Activated T-helper 17 cell treated with anti-CD3 and anti-CD28 coated beads, Interleukin-2, amount 50 U/mL, for 72 hours (primary cell): ENCODE measurements at regions not wholly inside any gene's neighbourhood (a gene's known extent, or its start where the extent isn't known, plus 50 kb on each side); places are given as distances from the start of the nearest gene placed in this dataset.

ENCODE experiments used
- ATAC-seq: fragments of 150-1000 bp; cut with Tn5 transposase; replicated peaks from 2 replicates; pipeline ENCODE4 v1.10.0; 2021; ENCODE audit warnings: mild to moderate bottlenecking, moderate library complexity
- H3K27ac Mint-ChIP-seq: one replicate; pipeline ENCODE4 v1.8.0; 2022; ENCODE audit warnings: mixed read lengths
- H3K27me3 Mint-ChIP-seq: one replicate; pipeline ENCODE4 v1.8.0; 2022; ENCODE audit warnings: mixed read lengths
- H3K36me3 Mint-ChIP-seq: one replicate; pipeline ENCODE4 v1.8.0; 2022; ENCODE audit warnings: low read depth, mild to moderate bottlenecking, mixed read lengths
- H3K4me1 Mint-ChIP-seq: one replicate; pipeline ENCODE4 v1.8.0; 2022; ENCODE audit warnings: mixed read lengths
- H3K4me3 Mint-ChIP-seq: one replicate; pipeline ENCODE4 v1.8.0; 2022; ENCODE audit warnings: mild to moderate bottlenecking, mixed read lengths
- H3K9me3 Mint-ChIP-seq: one replicate; pipeline ENCODE4 v1.8.0; 2022; ENCODE audit warnings: mixed read lengths

DNA sequence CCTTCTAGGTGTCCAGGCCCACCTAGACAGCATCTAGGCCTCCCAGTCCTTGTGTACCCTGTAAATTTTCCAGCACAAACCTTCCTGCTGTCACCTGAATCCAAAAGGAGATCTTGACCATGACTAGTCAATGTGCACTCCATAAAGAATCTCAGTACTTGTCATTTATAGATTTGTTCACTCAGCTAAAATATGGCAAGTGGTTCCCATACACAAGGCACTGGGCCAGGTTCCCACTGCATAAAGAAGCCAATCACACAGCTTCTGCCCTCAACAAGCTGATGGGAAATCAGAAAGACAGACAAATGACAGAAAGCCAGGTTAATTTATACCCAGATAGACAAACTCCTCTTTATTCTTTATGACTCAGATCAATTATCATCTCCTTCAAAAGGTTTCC is 526.8 kb downstream of the CD83 start:
- H3K4me3 Mint-ChIP-seq = no peak overlapping the region
- H3K27ac Mint-ChIP-seq = no peak overlapping the region
- no peak for ATAC-seq
- no peaks in the 10 kb centered on the region for H3K36me3 Mint-ChIP-seq
- peaks cover 13% of the 10 kb centered on the region for H3K4me1 Mint-ChIP-seq
- no peaks in the 10 kb centered on the region for H3K9me3 Mint-ChIP-seq
- H3K27me3 Mint-ChIP-seq = no peaks in the 10 kb centered on the region

DNA sequence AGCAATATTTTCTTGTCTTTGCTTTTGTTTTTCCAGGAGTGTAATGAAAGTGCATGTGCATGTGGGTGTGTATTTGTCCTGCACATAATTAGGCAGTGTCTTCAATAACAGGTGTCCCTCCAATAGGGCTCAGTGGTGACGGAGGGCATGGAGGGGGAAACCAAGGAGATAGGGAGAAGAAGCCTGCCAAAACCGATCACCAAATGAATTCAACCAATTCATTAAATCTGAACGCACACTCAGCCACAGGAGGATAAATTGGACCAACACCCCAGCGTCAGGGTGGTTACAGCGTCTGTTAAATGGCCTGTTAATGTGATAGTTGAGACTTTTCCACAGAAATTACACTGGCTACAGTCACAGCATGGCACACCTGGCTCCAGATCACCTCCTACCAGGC is 527.6 kb downstream of the CD83 start:
- H3K27ac Mint-ChIP-seq = no peak overlapping the region
- H3K9me3 Mint-ChIP-seq = no peaks in the 10 kb centered on the region
- ATAC-seq = no peak
- H3K4me1 Mint-ChIP-seq = peaks cover 11% of the 10 kb centered on the region
- no peaks in the 10 kb centered on the region for H3K27me3 Mint-ChIP-seq
- H3K36me3 Mint-ChIP-seq = no peaks in the 10 kb centered on the region
- H3K4me3 Mint-ChIP-seq = no peak overlapping the region

DNA sequence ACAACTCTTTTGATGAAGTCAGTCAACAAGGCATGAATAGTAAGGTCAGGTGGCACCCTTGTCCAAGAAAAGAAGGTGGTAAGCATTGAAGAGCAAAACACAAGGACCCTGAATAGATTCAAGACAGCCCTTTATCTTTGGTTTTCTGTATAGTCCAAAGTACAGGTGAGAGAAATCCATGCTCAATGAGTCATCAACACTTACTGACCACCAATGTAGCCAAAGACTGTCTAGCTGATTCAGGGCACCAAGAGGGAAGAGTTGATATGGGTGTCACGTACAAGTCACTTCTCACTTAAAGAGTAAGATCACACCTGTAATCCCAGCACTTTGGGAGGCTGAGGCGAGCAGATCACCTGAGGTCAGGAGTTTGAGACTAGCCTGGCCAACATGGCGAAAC is 528.3 kb downstream of the CD83 start:
- H3K27me3 Mint-ChIP-seq = no peaks in the 10 kb centered on the region
- no peak for ATAC-seq
- no peak overlapping the region for H3K4me3 Mint-ChIP-seq
- peaks cover 5% of the 10 kb centered on the region for H3K4me1 Mint-ChIP-seq
- no peak overlapping the region for H3K27ac Mint-ChIP-seq
- no peaks in the 10 kb centered on the region for H3K36me3 Mint-ChIP-seq
- H3K9me3 Mint-ChIP-seq = no peaks in the 10 kb centered on the region

DNA sequence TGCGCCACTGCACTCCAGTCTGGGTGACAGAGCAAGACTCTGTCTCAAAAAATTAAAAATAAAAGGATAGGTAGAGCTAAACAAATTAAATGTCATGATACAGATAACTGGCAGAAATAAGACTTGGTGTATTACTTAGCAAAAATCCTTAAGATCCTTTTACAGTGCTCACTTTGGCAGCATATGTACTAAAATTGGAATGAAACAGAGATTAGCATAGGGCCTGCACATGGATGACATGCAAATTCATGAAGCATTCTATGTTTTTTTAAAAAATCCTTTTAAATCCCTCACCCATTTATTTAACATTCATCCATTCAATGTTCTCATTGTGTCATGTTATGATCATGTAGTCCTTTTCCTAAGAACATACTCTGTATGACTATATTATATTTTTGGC is 528.8 kb downstream of the CD83 start:
- Mint-ChIP-seq H3K4me3 (no peak overlapping the region), H3K27ac (no peak overlapping the region), H3K27me3 (no peaks in the 10 kb centered on the region), H3K36me3 (no peaks in the 10 kb centered on the region), H3K9me3 (no peaks in the 10 kb centered on the region), H3K4me1 (peaks cover 3% of the 10 kb centered on the region)
- ATAC-seq = no peak

DNA sequence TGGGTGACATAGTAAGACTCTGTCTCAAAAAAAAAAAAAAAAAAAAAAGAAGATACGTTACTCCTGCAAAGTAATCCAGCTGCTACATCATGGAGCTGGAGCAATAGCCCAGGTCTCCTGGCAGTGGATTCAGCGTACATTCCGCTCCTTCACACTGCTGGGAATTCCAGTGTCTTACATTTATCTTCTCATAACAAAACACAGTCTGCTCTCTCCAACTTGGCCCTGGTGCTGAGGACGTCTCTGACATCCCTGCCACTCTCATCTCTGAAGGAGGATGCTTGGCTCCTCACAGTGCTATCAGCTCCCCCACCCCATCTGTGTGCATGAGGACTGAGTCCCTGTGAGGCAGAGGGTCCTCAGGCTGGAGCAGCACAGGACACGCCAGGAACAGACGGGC is 529.8 kb downstream of the CD83 start:
- Mint-ChIP-seq H3K36me3 (no peaks in the 10 kb centered on the region), H3K4me3 (no peak overlapping the region), H3K9me3 (no peaks in the 10 kb centered on the region), H3K27ac (no peak overlapping the region), H3K4me1 (peaks cover 3% of the 10 kb centered on the region), H3K27me3 (no peaks in the 10 kb centered on the region)
- no peak for ATAC-seq

DNA sequence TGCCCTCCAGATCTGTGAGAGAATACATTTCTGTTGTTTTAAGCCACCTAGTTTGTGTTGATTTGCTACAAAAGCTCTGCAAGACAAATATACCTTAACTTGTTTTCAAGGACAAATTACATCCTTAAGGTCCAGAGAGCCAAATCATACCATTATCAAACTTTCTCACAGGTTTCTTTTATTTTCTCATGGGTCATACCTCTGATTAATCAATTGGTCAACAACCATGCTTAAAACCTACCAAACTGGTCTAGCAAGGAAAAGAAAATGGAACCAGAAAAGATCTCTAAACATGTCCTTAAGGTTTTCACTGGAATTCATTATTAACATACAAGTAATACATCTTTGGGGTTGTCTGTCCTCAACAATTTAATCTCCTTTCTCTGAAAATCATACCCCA is 535.0 kb downstream of the CD83 start:
- no peak for ATAC-seq
- H3K27ac Mint-ChIP-seq = no peak overlapping the region
- no peaks in the 10 kb centered on the region for H3K9me3 Mint-ChIP-seq
- H3K36me3 Mint-ChIP-seq = no peaks in the 10 kb centered on the region
- H3K27me3 Mint-ChIP-seq = no peaks in the 10 kb centered on the region
- no peak overlapping the region for H3K4me3 Mint-ChIP-seq
- H3K4me1 Mint-ChIP-seq = peaks cover 24% of the 10 kb centered on the region

DNA sequence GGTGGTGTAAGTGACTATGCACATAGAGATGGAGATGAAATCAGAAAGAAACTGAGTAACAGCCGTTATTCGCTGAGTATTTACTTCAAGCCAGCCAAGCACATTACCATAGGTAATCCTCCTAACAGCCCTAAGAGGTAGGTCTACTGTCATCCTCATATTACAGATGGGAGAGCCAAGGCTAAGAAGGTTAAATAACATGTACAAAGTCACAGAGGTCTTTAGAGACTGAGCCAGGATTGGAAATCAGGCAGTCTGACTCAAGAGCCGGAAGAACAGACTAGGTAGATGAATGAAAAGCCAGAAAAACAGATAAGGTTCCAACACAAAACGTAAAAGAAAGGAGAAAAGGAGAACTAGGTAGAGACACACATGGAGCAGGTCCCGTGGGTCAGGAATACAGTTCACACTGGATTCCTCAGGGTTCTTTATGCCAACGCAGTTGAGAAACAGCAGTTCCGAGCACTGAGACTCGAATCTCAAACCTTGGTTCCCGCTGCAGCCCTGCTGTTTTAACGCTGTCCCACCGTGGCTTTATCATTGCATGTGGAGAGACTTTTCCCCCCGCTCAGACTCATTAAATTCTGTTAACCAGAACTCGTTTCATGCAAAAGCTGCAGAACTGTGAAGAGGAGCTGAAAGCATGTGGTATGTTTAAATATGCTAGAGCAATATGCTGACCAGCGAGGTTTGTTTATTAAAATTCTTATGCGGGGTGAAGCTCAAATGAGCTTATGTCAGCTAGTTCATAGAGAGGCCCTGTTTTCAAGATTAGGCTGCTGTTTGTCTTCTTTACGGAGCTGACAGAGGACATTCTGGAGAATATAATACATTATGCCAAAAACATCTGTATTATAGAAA is 537.9 kb downstream of the CD83 start:
- peak; percentile 5 for ATAC-seq
- Mint-ChIP-seq H3K9me3 (no peaks in the 10 kb centered on the region), H3K4me1 (peaks cover 29% of the 10 kb centered on the region), H3K27me3 (no peaks in the 10 kb centered on the region), H3K36me3 (no peaks in the 10 kb centered on the region), H3K4me3 (peak overlapping the region; percentile 64), H3K27ac (peak overlapping the region; percentile 70)

DNA sequence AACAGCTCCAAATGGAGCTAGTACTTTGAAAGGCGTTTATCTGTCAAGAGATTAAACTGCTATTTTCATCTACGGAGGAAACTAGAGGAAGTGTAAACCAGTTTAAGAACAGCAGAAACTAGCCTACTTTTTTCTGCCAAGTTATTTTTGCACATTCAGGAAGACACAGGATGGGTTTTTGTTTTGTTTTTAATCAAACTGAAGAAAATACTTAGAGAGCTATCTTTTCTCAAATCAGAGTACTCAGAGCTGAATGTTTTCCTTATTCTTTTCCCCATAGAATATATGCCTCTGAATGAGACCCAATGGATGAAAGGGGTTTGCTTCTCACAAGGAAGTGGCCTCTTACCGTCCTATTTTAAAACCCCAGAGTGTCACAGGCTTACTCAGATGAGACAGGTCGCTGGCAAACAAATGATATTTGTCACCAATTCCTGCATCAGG is 538.5 kb downstream of the CD83 start:
- no peaks in the 10 kb centered on the region for H3K27me3 Mint-ChIP-seq
- H3K36me3 Mint-ChIP-seq = no peaks in the 10 kb centered on the region
- no peaks in the 10 kb centered on the region for H3K9me3 Mint-ChIP-seq
- H3K4me1 Mint-ChIP-seq = peaks cover 29% of the 10 kb centered on the region
- H3K4me3 Mint-ChIP-seq = peak overlapping the region; percentile 64
- peak overlapping the region; percentile 70 for H3K27ac Mint-ChIP-seq
- peak; percentile 77 for ATAC-seq

DNA sequence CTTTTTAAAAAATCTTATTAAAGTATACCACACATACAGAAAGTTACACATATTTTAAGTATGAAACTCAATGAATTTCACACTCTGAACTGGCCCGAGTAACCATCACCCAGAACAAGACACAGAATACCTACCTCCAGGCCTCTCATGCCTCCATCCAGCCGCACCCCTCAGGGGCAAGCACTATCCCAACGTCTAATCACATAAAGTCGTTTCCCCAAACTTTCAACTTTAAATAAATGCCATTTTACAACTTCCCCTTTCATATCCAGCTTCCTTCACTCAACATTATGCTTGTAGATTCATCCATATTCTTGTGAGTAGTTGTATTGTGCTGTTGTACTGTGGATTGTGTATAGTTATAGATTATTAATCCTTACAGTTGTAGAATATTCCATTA is 539.1 kb downstream of the CD83 start:
- H3K27ac Mint-ChIP-seq = peak overlapping the region; percentile 70
- no peaks in the 10 kb centered on the region for H3K9me3 Mint-ChIP-seq
- no peaks in the 10 kb centered on the region for H3K27me3 Mint-ChIP-seq
- no peak for ATAC-seq
- peak overlapping the region; percentile 64 for H3K4me3 Mint-ChIP-seq
- H3K4me1 Mint-ChIP-seq = peaks cover 29% of the 10 kb centered on the region
- no peaks in the 10 kb centered on the region for H3K36me3 Mint-ChIP-seq

DNA sequence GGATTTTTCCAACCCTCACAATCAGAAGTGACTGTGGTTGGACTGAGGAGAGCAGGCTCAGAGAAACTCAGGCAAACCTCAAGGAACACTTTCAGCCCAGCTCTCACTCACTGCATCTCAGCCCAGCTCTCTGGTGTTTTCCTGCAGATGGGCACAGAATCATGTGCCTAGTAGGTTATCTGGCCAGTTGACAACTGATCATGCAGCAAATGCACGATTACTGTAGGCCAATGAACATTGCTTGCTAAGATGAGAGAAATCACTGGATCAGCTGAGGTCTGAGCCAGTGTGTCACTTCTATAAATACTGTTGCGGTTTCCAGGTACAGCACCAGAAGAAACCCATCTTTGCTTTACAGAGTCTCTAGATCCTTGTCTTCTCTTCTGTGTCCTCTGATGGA is 540.5 kb downstream of the CD83 start:
- H3K36me3 Mint-ChIP-seq = no peaks in the 10 kb centered on the region
- H3K27ac Mint-ChIP-seq = no peak overlapping the region
- H3K9me3 Mint-ChIP-seq = no peaks in the 10 kb centered on the region
- H3K4me1 Mint-ChIP-seq = peaks cover 29% of the 10 kb centered on the region
- H3K27me3 Mint-ChIP-seq = no peaks in the 10 kb centered on the region
- H3K4me3 Mint-ChIP-seq = no peak overlapping the region
- ATAC-seq = no peak

DNA sequence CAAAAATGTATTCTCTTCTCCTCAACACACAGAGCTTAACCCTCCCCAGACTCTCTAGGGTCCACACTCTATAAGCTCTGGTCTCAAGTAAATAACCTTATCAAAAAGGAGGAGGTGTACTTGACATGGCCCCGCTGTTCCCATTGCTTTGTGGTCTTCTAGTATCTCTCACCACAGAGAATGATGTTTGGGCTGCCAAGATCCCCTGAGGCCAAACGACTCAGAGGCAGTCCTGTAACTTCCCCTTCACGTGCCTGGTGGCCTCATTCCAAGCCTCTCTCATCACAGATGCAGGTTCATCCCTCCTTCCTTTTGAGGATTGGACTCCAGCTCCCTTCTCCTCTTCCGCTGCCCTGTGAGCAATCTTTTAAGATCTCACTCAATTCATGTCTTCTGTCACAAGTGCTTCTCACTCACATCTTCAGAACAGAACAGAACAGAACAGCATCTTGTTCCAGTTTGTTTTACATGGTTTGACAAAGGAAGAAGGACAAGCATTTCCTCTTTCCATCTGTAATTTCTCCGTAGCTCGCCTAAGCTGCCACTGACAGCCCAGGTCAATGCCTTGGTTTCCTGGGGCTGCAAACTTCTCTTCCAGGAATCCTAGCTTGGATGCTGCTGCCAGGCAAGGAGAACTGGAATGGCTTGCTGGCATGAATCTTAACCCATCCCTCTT is 541.5 kb downstream of the CD83 start:
- H3K36me3 Mint-ChIP-seq = no peaks in the 10 kb centered on the region
- ATAC-seq = no peak
- H3K4me3 Mint-ChIP-seq = no peak overlapping the region
- H3K27ac Mint-ChIP-seq = no peak overlapping the region
- H3K4me1 Mint-ChIP-seq = peaks cover 32% of the 10 kb centered on the region
- no peaks in the 10 kb centered on the region for H3K9me3 Mint-ChIP-seq
- H3K27me3 Mint-ChIP-seq = no peaks in the 10 kb centered on the region

DNA sequence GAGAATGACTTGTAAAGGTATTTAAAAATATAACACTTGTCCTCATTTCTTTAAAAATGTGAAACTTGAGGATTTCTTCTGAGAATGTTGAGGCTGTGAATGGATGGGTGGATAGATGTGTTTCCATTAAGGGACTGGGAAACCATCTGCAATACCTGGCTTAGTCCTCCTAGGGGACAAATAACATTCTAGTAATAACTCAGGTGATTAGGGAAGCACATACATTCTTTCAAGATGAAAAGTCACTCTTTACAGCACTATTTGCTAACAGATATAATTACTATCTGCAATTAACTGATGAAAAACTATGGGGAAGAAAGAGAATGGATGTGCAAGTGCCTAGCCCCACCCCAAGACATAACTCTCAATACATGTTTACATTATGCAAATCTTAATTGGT is 542.3 kb downstream of the CD83 start:
- no peaks in the 10 kb centered on the region for H3K9me3 Mint-ChIP-seq
- ATAC-seq = no peak
- peaks cover 39% of the 10 kb centered on the region for H3K4me1 Mint-ChIP-seq
- H3K27ac Mint-ChIP-seq = no peak overlapping the region
- no peak overlapping the region for H3K4me3 Mint-ChIP-seq
- no peaks in the 10 kb centered on the region for H3K36me3 Mint-ChIP-seq
- H3K27me3 Mint-ChIP-seq = no peaks in the 10 kb centered on the region

DNA sequence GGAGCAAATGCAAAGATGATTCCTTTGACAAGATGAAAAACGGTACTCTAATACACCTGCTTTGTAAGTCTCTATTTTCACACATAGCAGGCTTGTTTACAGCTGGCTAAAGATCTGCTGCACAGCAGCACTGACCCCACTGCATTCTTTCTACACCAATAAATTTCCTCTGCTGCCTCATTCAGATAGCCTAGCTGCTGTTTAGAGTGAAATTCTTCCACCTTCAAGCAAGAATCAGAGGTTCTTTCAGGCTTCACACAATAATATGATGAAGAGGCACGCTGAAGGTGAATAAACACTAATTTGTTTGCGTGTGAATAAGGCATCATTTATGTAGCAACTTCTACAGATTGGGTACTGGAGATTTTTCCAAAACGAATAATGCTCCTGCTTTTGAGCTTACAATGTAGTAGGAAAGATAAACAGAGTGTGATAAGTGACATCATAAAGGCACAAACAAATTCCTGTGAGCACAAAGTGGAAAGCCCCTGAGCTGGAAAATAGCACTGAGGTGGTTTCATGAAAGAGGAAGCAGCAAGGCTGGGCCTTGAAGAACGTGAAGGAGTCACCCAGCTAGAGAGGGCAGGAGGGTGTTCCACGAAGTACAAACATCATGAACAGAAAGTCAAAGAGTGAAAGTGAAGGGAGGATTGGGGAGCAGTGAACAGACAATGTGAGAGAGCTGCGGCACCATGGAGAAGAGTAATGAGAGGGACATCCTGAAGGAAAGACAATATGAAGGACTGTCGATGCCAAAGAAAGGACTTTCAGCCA is 543.4 kb downstream of the CD83 start:
- Mint-ChIP-seq H3K9me3 (no peaks in the 10 kb centered on the region), H3K27ac (no peak overlapping the region), H3K4me1 (peaks cover 34% of the 10 kb centered on the region), H3K36me3 (no peaks in the 10 kb centered on the region), H3K27me3 (no peaks in the 10 kb centered on the region), H3K4me3 (no peak overlapping the region)
- peak; percentile 63 for ATAC-seq

DNA sequence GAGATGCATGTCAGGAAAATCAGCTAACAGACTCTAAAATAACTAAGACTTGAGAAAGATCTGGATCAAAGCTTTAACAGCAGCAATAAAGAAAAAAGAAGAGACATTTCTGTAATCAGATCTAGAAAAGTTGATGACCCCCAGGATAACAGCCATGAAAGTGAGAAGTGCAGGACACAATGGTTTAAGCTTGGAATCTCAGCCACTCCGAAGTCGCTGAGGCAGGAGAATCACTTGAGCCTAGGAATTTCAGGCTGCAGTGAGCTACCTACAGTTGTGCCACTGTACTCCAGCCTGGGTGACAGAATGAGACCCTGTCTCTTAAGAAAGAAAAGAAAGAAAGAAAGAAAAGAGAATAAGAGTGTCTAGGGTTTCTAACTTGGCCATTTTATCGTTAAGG is 544.1 kb downstream of the CD83 start:
- Mint-ChIP-seq H3K27ac (no peak overlapping the region), H3K9me3 (no peaks in the 10 kb centered on the region), H3K36me3 (no peaks in the 10 kb centered on the region), H3K4me3 (no peak overlapping the region), H3K4me1 (peaks cover 31% of the 10 kb centered on the region), H3K27me3 (no peaks in the 10 kb centered on the region)
- no peak for ATAC-seq
